DND-41 (cell line): ENCODE measurements at regions not wholly inside any gene's neighbourhood (a gene's known extent, or its start where the extent isn't known, plus 50 kb on each side); places are given as distances from the start of the nearest gene placed in this dataset.

Experiments used
- CTCF ChIP-seq: IDR thresholded peaks from 2 replicates; pipeline ENCODE4 v1.5.1; 2012; ENCODE audit warnings: borderline replicate concordance, low read length, moderate library complexity, mild to moderate bottlenecking; ENCODE audit not compliant: poor library complexity, severe bottlenecking; ENCODE audit errors: extremely low read depth
- EZH2 ChIP-seq: IDR thresholded peaks from 3 replicates; pipeline ENCODE4 v1.6.1; 2012; ENCODE audit warnings: borderline replicate concordance, low read depth, mild to moderate bottlenecking, moderate library complexity, low read length, inconsistent platforms; ENCODE audit not compliant: severe bottlenecking

- TF ChIP-seq CTCF: no peak
- no peak for TF ChIP-seq EZH2
Measured at GRCh38 chr20:39871013-39871412, 818.0 kb downstream of the MAFB start.
